Aorta (tissue), 5 donors: ENCODE measurements at regions not wholly inside any gene's neighbourhood (a gene's known extent, or its start where the extent isn't known, plus 50 kb on each side); places are given as distances from the start of the nearest gene placed in this dataset.

Source experiments
- ATAC-seq: fragments of 200-7000 bp; cut with Tn5 transposase; one replicate; pipeline ENCODE4 v1.9.1; 2022; ENCODE audit warnings: moderate library complexity; ENCODE audit not compliant: low FRiP score
- DNase-seq, 2 donors: peaks; one replicate each; pipeline ENCODE4 v3.0.0-alpha.2; 2020
- H3K27ac ChIP-seq, 2 donors: one replicate each; pipeline ENCODE4 v1.5.1; 2013; ENCODE audit warnings: low read length in 2 of 2, mild to moderate bottlenecking in 2 of 2, moderate library complexity in 2 of 2, control low read depth in 1 of 2, inconsistent platforms in 1 of 2, low read depth in 1 of 2
- H3K27me3 ChIP-seq, 2 donors: one replicate each; pipeline ENCODE4 v1.6.1; 2013; ENCODE audit warnings: control low read depth in 1 of 2, low read length in 1 of 2, mild to moderate bottlenecking in 1 of 2, moderate library complexity in 1 of 2; ENCODE audit not compliant: insufficient read depth in 2 of 2, control insufficient read depth in 1 of 2
- H3K36me3 ChIP-seq, 2 donors: one replicate each; pipeline ENCODE4 v1.6.1; 2013; ENCODE audit warnings: control low read depth in 1 of 2, low read length in 1 of 2, mild to moderate bottlenecking in 1 of 2; ENCODE audit not compliant: insufficient read depth in 2 of 2, control insufficient read depth in 1 of 2
- H3K4me1 ChIP-seq, 2 donors: one replicate each; pipeline ENCODE4 v1.6.1; 2013; ENCODE audit warnings: low read length in 2 of 2, control low read depth in 1 of 2, mild to moderate bottlenecking in 1 of 2, moderate library complexity in 1 of 2; ENCODE audit not compliant: insufficient read depth in 2 of 2, control insufficient read depth in 1 of 2
- H3K4me3 ChIP-seq, 2 donors: one replicate each; pipeline ENCODE4 v1.5.1; 2013; ENCODE audit warnings: low read length in 2 of 2, control low read depth in 1 of 2, mild to moderate bottlenecking in 1 of 2
- H3K9me3 ChIP-seq: one replicate; pipeline ENCODE4 v1.6.1; 2013; ENCODE audit warnings: mild to moderate bottlenecking, low read length; ENCODE audit not compliant: control insufficient read depth
- WGBS, 2 donors: extraction: QIAGEN DNeasy Blood & Tissue Kit; methylation state at CpG; one replicate each; pipeline ENCODE4 v1.1.7; 2013; 5-methylcytosine and 5-hydroxymethylcytosine counted together
- intact Hi-C, 2 donors: fragments of 100-400 bp; cut with DNase I; formaldehyde crosslinking; loops; one replicate each; pipeline versions ENCODE4 v1.14.2 to v1.15.0; 2022
- donor health status: healthy with polysubstance abuse.
- donor health status: Bipolar disorder and iron deficiency.
- donor health status: DM: no; HTN: no; CAD: no.
- donor health status: DM: no; HTN: no; CAD: no.
- donor health status: DM: yes; HTN: yes; CAD: no.

DNA sequence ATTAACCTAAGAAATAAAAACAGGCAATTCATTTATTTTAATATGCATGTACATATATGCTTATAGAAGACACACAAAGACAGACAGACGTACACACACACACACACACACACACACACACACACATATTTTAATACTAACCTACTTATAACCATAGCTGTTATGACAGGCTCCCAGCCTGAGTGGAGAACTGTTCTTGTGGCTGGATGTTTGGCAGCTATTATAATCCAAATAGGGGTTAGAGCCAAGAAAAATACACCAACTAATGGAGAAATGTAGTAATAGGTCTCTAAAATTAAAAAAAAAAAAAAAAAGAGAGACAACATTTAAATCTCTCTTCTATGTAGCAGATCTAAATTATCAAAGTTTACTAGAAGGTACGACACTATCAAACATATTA lies 91.8 kb downstream of the SLC41A2 start:
- no peak overlapping the region for H3K4me3 ChIP-seq

DNA sequence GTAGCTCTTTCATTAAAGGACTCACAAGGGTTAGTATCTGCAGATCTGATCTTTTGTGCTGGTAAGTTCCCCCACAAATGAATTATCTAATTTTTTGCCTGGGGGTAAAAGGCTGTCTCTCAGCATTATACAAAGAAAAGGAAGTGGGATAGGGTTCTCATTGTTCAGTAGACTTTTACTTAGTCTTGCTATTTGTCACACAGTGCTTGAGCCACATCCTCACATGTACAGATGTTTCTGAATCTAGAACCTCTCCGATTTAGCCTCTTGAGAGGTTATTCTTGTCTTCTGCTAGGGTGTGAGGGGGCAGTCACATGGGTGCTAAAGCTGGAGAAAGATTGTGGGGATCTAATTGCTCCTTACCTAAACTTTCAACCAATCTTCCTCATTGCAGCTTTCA lies 93.0 kb downstream of the SLC41A2 start:
- Histone ChIP-seq H3K27me3 (no peaks in the 10 kb centered on the region), H3K36me3 (no peaks in the 10 kb centered on the region), H3K4me1 (peaks cover 6 to 10% of the 10 kb centered on the region in 2 donors), H3K9me3 (no peaks in the 10 kb centered on the region), H3K27ac (peak overlapping the region; percentile 28 to 79), H3K4me3 (no peak overlapping the region)
- no peak for DNase-seq
- 24 to 27% methylated on average over 1 of the region's 1 CpG for WGBS, 2 donors
- intact Hi-C loops = loop anchor here (10.0 kb wide), 2 partner anchors 50 to 650 kb away; partner anchors contain the start of gene TXNRD1 (in 1 of the 2)
- no peak for ATAC-seq

More for the DNA sequence above, 91.8 kb downstream of the SLC41A2 start:
- Histone ChIP-seq H3K36me3 (no peaks in the 10 kb centered on the region), H3K9me3 (no peaks in the 10 kb centered on the region), H3K27me3 (no peaks in the 10 kb centered on the region), H3K4me1 (peaks cover 6 to 10% of the 10 kb centered on the region in 2 donors), H3K27ac (no peak overlapping the region)
- intact Hi-C loops = loop anchor here (10.0 kb wide), 2 partner anchors 51 to 651 kb away; partner anchors contain the start of gene TXNRD1 (in 1 of the 2)
- DNase-seq (peak in 1 of 2 donors; percentile 48), ATAC-seq (peak; percentile 82)
- 2 to 7% methylated on average over 2 of the region's 2 CpGs for WGBS, 2 donors

DNA sequence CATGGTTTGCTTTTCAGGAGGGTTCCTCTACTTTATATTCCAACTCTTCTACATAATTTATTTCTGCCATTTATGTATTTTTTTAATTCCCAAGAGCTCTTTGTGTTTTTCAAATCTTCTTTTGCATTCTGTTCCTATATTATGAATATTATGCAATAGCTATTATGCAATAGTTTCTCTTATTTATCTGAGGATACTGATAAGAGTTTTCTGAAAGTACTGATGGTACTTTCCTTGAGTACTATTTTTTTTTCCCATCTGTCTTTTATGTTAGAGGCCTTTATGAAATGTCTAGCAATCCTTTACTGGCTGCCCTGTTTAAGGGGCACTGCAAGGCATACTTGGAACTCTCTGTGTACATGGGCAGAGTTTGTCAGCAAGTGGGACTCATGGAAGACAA lies 93.4 kb downstream of the SLC41A2 start:
- peaks cover 6 to 10% of the 10 kb centered on the region in 2 donors for H3K4me1 ChIP-seq
- ATAC-seq = no peak
- intact Hi-C loops = loop anchor here (10.0 kb wide), 2 partner anchors 50 to 650 kb away; partner anchors contain the start of gene TXNRD1 (in 1 of the 2)
- peak overlapping the region; percentile 79 to 82 for H3K27ac ChIP-seq
- no peaks in the 10 kb centered on the region for H3K9me3 ChIP-seq
- no peaks in the 10 kb centered on the region for H3K27me3 ChIP-seq
- H3K4me3 ChIP-seq = no peak overlapping the region
- no peak for DNase-seq
- H3K36me3 ChIP-seq = no peaks in the 10 kb centered on the region

DNA sequence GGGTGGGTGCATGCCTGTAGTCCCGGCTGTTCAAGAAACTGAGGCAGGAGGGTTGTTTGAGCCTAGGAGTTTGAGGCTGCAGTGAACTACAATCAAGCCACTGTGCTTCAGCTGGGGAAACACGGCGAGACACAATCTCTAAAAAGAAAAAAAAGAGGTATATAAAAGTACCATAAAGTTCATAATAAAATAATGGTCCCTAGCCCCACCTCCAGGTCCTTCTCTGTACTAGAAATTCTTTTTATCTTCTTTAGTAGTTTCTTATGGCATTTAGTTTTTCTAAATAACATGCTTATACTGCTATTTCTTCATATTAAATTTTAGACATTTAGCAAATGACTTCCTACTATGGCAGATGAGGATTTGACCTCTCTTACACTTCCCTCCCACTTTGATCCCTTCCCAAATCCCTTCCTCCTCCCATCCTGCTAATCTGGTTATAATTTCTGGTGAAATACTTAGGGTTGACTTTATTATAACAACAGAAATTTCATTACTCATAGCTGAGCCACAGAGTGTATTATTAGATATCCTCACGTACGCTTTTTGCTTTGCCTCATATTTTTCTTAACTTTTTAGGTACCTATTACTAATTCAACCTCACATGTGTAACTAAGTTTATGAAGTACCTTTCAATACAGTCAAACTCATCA lies 94.7 kb downstream of the SLC41A2 start:
- Histone ChIP-seq H3K36me3 (no peaks in the 10 kb centered on the region), H3K4me3 (no peak overlapping the region), H3K9me3 (no peaks in the 10 kb centered on the region), H3K27ac (peak overlapping the region in 1 of 2 donors; percentile 84), H3K27me3 (no peaks in the 10 kb centered on the region), H3K4me1 (peaks cover 6 to 14% of the 10 kb centered on the region in 2 donors)
- intact Hi-C loops = loop anchor here (10.0 kb wide), 2 partner anchors 49 to 649 kb away; partner anchors contain the start of gene TXNRD1 (in 1 of the 2)
- no peak for DNase-seq
- peak; percentile 81 for ATAC-seq
- 24 to 29% methylated on average over 5 of the region's 5 CpGs for WGBS, 2 donors

DNA sequence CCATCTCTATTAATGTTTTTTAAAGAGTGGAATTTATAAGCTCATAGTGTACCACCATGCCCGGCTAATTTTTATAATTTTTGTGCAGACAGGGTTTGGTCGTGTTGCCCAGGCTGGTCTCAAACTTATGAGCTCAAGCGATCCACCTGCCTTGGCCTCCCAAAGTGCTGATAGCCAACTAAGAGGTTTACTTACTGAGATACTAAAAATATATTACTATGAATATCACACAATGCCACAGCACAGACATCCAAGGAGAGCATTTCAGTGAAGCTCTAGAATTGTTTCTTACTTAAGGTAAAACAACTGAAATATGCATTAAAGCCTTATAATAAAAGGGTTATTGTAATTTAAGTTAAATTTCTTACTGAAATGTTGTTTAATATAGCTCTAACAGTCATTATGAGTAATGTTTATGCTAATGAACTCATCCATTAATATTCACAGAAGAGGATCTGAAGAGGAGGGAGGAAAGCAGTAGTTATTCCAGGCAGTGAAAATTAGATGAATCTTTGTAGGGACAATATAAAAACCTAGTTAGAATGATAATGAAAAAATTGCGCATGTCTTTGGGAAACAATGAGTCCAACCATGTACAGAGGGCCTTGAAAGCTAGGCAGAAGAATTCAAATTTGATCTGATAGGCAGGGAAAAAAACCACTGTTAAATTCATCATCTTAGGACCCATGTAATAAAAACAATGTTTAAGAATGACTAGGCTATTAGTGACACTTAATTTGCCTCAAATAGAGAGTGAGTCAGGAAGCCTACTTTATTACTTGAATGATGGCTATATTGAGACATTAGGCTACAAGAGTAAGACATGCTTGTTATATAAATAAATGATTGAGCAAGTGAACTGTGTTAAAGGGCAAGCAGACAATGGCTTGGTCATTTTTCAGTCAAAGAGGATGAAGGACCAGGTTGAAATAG lies 99.2 kb downstream of the SLC41A2 start:
- H3K27ac ChIP-seq = peak overlapping the region in 1 of 2 donors; percentile 43

DNA sequence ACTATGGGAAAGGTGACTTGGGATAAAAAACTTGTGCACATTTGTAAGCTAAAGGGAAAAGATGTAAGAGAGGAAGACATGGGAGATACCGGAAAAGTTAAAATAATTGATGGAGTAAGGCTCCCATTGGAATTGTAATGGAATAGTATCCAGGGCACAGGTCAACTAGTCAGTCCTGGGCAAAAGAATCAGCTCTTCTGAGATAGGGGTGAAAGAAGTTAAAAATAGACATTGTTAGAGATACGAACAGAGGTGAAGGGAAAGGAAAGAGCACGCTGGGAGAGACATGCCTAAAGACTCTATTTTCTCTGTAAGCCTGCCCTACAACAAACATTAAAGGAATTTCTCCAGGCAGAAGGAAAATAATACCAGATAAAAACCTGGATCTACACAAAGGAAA lies 101.6 kb downstream of the SLC41A2 start:
- H3K4me3 ChIP-seq = no peak overlapping the region
- no peaks in the 10 kb centered on the region for H3K9me3 ChIP-seq
- 14 to 20% methylated on average over 3 of the region's 3 CpGs for WGBS, 2 donors
- H3K4me1 ChIP-seq = peaks cover 2 to 6% of the 10 kb centered on the region in 2 donors
- no peaks in the 10 kb centered on the region for H3K27me3 ChIP-seq
- ATAC-seq = no peak
- no peak for DNase-seq
- intact Hi-C loops = no loop called here
- H3K27ac ChIP-seq = peak overlapping the region in 1 of 2 donors; percentile 43
- H3K36me3 ChIP-seq = no peaks in the 10 kb centered on the region

More for the DNA sequence above, 99.2 kb downstream of the SLC41A2 start:
- intact Hi-C loops = no loop called here
- H3K9me3 ChIP-seq = no peaks in the 10 kb centered on the region
- DNase-seq (no peak), ATAC-seq (no peak)
- H3K4me3 ChIP-seq = no peak overlapping the region
- WGBS, 2 donors = 70 to 75% methylated on average over 4 of the region's 4 CpGs
- H3K4me1 ChIP-seq = peaks cover 4 to 6% of the 10 kb centered on the region in 2 donors
- no peaks in the 10 kb centered on the region for H3K27me3 ChIP-seq
- H3K36me3 ChIP-seq = no peaks in the 10 kb centered on the region

DNA sequence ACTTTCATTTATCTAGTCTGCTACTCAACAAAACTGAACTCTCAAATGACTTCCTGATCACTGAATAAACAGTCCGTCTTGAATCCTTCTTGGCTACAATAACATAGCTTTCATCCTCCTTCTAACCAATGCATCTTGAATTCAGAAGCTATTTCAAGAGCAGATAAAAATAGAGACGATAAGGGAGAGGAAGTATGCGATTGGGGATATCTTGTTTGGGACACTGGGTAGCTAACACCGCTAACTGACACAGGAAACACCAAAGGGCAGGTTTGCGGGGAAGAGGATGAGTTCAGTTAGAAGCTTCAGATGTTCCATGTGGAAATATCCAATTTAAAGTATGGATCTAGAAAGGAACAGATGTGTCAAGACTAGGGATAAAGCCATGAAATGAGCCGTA lies 102.5 kb downstream of the SLC41A2 start:
- no peaks in the 10 kb centered on the region for H3K36me3 ChIP-seq
- WGBS, 2 donors = 60 to 64% methylated on average over 6 of the region's 6 CpGs
- H3K27me3 ChIP-seq = no peaks in the 10 kb centered on the region
- no peak overlapping the region for H3K4me3 ChIP-seq
- H3K27ac ChIP-seq = no peak overlapping the region
- ATAC-seq (no peak), DNase-seq (no peak)
- intact Hi-C loops = no loop called here
- H3K9me3 ChIP-seq = no peaks in the 10 kb centered on the region
- peaks cover 2 to 6% of the 10 kb centered on the region in 2 donors for H3K4me1 ChIP-seq

DNA sequence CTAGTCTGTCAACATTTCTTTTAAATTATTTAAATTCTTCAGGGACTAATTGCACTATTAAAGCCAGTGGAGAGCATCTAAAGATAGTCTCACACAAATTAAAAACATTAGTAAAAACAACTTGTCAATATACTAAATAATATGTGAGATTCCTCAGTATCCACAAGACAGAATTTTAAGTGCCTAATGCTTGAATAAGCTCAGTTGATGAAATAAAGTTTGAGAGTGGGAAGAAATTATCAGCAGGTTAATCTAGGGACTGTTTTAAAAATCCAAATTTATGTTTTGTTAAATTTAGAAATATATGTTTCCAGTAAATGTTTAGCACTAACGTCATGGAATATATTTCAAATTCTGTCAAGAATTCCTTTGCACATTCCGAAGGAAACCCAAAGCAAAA lies 105.2 kb downstream of the SLC41A2 start:
- H3K36me3 ChIP-seq = no peaks in the 10 kb centered on the region
- H3K4me1 ChIP-seq = peaks cover 2% of the 10 kb centered on the region in 2 donors
- 22 to 25% methylated on average over 2 of the region's 2 CpGs for WGBS, 2 donors
- ATAC-seq (no peak), DNase-seq (no peak)
- no peaks in the 10 kb centered on the region for H3K9me3 ChIP-seq
- no peak overlapping the region for H3K27ac ChIP-seq
- no peaks in the 10 kb centered on the region for H3K27me3 ChIP-seq
- intact Hi-C loops = no loop called here
- H3K4me3 ChIP-seq = no peak overlapping the region
